ENCODE measurements at regions not wholly inside any gene's neighbourhood (a gene's known extent, or its start where the extent isn't known, plus 50 kb on each side); places are given as distances from the start of the nearest gene placed in this dataset.
A peak's percentile ranks its signal among the peaks of the same experiment; 100 is the strongest.

DNA sequence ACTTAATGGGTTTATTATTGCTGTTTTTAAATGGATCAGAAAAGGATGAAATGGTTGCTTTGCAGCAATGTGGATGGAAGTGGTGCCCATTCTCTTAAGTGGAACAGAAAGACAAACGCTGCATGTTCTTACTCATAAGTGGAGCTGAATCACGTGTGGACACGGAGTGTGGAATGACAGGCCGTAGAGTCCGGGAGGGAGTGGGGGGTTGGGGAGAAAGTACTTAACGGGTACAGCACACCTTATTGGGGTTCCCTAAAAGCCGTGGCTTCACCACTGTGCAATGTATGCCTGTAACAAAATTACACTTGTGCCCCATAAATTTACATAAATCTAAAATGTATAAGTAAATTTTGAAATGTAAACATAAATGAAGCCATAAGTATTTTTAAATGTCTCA lies 64.0 kb upstream of the CTDP1 start:
- no peak for DNase-seq (ENCODE audit: low read depth)
- TF ChIP-seq, protein P1, sequence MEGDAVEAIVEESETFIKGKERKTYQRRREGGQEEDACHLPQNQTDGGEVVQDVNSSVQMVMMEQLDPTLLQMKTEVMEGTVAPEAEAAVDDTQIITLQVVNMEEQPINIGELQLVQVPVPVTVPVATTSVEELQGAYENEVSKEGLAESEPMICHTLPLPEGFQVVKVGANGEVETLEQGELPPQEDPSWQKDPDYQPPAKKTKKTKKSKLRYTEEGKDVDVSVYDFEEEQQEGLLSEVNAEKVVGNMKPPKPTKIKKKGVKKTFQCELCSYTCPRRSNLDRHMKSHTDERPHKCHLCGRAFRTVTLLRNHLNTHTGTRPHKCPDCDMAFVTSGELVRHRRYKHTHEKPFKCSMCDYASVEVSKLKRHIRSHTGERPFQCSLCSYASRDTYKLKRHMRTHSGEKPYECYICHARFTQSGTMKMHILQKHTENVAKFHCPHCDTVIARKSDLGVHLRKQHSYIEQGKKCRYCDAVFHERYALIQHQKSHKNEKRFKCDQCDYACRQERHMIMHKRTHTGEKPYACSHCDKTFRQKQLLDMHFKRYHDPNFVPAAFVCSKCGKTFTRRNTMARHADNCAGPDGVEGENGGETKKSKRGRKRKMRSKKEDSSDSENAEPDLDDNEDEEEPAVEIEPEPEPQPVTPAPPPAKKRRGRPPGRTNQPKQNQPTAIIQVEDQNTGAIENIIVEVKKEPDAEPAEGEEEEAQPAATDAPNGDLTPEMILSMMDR (IDR thresholded peaks at IDR 0.05; ENCODE audit: low read depth, low read length, missing control alignments): no peak
- in situ Hi-C loops (cut with HindIII; ENCODE audit: low sequenced_read_pairs): no loop called here
- H3K4me3 ChIP-seq (ENCODE audit: low read depth, low read length): no peak overlapping the region

DNA sequence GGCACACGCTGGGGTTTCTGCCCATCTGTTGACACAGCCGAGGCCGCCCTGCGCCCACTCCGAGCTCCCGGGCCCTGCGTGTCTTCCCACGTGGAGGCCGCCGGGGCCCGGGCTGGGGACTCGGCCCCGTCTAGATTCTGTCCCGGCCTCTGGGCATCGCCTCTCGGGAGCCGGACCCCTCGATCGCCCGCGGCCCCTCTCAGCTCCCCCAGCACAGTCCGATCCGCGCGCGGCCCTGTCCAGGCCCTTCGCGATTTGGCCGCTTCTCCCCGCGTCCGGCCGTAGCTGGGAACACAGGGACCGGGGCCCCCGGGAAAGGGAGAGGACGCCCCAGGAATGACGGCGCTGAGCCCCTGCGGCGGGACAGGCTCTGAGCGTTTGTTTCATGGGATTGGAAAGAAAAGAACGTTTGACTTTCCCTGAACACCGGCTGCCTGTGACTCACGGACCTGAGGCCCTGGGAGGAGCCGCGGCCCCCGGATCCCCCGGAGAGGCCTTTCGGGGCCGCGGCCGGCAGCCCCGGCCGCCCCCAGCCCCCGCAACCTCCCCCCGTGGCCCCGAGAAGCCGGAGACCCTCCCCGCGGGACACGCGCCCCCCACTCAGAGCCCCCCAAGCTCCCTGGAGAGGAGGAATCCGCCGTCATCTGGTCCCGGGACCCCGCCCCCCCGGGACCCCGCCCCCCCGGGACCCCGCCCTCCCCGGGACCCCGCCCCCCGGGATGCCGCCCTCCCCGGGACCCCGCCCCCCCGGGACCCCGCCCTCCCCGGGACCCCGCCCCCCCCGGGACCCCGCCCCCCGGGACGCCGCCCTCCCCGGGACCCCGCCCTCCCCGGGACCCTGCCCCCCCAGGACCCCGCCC lies 62.7 kb upstream of the CTDP1 start:
- TF ChIP-seq, protein P1 (IDR thresholded peaks at IDR 0.05; ENCODE audit: low read depth, low read length, missing control alignments): no peak
- peak overlapping the region; percentile 21 for H3K4me3 ChIP-seq (ENCODE audit: low read depth, low read length)
- DNase-seq (ENCODE audit: low read depth): peak; percentile 5
- in situ Hi-C loops (cut with HindIII; ENCODE audit: low sequenced_read_pairs): no loop called here

DNA sequence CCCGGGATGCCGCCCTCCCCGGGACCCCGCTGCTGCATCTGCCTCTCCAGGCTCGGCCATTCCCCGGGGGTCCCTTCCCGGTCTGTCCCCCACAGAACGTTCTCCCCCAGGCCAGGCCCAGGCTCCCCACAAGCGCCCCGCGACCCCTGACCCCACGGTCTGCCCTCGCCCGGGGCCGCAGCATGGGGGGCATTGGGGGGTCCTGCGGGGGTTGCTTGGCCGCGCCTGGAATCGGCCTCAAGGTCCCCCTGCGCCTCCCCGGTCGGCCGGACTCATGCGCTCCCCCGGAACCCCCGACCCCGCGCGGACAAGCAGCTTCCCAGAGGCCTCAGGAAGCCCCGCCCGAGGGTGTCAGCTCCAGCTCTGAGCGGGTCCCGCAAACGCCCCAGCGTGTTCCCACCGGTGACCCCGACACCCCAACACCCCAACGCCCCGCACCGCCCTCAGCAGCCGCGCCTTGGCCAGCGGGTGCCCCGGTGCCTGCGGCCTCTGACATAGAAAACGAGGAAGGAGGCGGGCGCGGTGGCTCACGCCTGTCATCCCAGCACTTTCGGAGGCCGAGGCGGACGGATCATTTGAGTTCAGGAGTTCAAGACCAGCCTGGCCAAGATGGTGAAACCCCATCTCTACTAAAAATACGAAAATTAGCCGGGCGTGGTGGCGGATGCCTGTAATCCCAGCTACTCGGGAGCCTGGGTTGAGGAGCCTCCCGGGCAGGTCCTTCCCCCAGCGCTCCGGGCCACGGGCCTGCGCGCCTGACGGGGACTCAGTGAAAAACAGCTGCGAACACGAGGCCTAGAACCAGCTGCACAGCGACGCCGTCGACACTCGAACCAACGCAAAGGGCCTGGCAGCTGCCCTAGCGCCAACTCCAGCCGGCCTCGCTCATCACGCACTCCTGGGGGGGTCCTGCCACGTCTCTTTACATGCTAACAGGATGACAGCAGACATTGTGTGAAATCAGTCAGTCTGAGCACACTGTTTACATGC lies 61.8 kb upstream of the CTDP1 start:
- in situ Hi-C loops (cut with HindIII; ENCODE audit: low sequenced_read_pairs): no loop called here
- no peak for DNase-seq (ENCODE audit: low read depth)
- TF ChIP-seq, protein P1 (IDR thresholded peaks at IDR 0.05; ENCODE audit: low read depth, low read length, missing control alignments): no peak
- no peak overlapping the region for H3K4me3 ChIP-seq (ENCODE audit: low read depth, low read length)

DNA sequence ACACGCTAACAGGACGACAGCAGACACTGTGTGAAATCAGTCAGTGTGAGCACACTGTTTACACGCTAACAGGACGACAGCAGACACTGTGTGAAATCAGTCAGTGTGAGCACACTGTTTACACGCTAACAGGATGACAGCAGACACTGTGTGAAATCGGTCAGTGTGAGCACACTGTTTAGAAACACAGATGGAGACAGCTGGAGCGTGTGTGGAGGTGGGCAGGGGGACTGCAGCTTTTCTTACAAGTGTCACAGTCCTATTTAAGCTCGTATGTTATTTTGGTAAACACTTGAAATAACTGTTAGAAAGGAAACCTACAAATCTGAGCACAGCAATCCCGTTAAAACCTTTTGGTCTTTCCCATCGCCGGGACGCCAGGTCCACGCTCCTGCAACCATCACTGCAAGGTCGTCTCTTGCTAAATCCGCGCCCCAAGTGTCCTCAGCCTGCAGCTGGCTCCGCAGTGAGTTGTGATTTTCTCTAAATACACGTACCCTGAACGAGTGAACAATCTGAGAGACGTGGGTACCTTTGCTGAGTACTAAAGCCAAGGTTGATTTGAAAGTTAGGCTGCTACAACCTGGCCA lies 58.9 kb upstream of the CTDP1 start:
- no peak for DNase-seq (ENCODE audit: low read depth)
- TF ChIP-seq, protein P1 (IDR thresholded peaks at IDR 0.05; ENCODE audit: low read depth, low read length, missing control alignments): no peak
- no peak overlapping the region for H3K4me3 ChIP-seq (ENCODE audit: low read depth, low read length)
- in situ Hi-C loops (cut with HindIII; ENCODE audit: low sequenced_read_pairs): no loop called here

DNA sequence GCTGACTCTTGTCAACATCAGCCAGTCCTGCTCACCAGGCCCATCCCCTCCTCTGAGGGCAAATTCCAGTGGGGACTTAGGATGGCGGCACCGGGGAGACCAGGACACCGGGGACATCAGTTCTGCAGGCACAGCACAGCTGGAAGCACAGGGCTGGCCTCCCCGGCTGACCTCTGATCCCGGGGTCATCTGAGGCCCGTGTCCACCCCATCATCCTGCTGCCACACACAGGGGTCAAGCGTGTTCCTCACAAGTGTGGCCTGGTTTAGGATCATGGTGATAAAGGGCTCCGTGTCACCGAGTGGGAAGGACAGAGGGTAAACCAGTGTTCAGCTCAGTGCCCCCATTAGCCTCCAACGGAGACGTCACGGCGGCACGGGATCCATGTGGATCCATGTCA lies 58.1 kb upstream of the CTDP1 start:
- TF ChIP-seq, protein P1 (IDR thresholded peaks at IDR 0.05; ENCODE audit: low read depth, low read length, missing control alignments): no peak
- H3K4me3 ChIP-seq (ENCODE audit: low read depth, low read length): no peak overlapping the region
- in situ Hi-C loops (cut with HindIII; ENCODE audit: low sequenced_read_pairs): no loop called here
- no peak for DNase-seq (ENCODE audit: low read depth)

DNA sequence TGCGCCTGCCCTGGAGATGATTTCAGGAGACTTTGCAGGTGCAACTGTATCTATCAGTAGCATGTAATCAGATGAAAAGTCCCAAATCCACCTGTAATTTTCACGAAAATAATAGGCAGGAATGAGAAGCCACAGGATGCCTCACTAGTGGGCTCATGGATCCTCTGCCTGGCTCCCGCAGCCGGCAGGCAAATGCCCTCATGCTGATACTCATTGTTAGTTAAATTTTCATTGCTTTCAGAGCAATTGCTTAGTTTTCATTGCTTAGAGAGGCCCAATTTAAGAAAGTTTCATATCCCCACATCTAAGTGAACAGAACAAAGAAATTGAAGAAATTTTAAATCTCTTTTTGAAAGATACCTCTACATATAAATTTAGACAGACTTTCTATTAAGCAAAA lies 57.6 kb upstream of the CTDP1 start:
- no peak overlapping the region for H3K4me3 ChIP-seq (ENCODE audit: low read depth, low read length)
- DNase-seq (ENCODE audit: low read depth): no peak
- in situ Hi-C loops (cut with HindIII; ENCODE audit: low sequenced_read_pairs): no loop called here
- TF ChIP-seq, protein P1 (IDR thresholded peaks at IDR 0.05; ENCODE audit: low read depth, low read length, missing control alignments): no peak

Data from astrocyte of the cerebellum (primary cell).